ENCODE measurements at regions not wholly inside any gene's neighbourhood (a gene's known extent, or its start where the extent isn't known, plus 50 kb on each side); places are given as distances from the start of the nearest gene placed in this dataset.

GRCh38 chr2:121900391-121900790 is 144.9 kb downstream of the TSN start:
- DNase-seq, result no peak

- no peak for DNase-seq
Observed at GRCh38 chr2:121902171-121902591, 146.7 kb downstream of the TSN start.

GRCh38 chr2:121902616-121903015 is 147.2 kb downstream of the TSN start:
- no peak for DNase-seq

GRCh38 chr2:121903037-121903689 is 147.7 kb downstream of the TSN start:
- no peak for DNase-seq

GRCh38 chr2:121904656-121905055 is 149.2 kb downstream of the TSN start:
- DNase-seq, result no peak

GRCh38 chr2:121905201-121905600 is 149.8 kb downstream of the TSN start:
- DNase-seq, result no peak

GRCh38 chr2:121906170-121906569 is 150.7 kb downstream of the TSN start:
- no peak for DNase-seq

- DNase-seq, result no peak
Observed at GRCh38 chr2:121907928-121908327, 152.5 kb downstream of the TSN start.

- DNase-seq, result no peak
Observed at GRCh38 chr2:121910139-121910538, 154.7 kb downstream of the TSN start.

- DNase-seq, result no peak
Observed at GRCh38 chr2:121911036-121911435, 155.6 kb downstream of the TSN start.

GRCh38 chr2:121917143-121917542 is 161.7 kb downstream of the TSN start:
- no peak for DNase-seq

- no peak for DNase-seq
Observed at GRCh38 chr2:121918231-121918630, 162.8 kb downstream of the TSN start.

- DNase-seq, result no peak
Observed at GRCh38 chr2:121919803-121920202, 164.4 kb downstream of the TSN start.

- DNase-seq, result no peak
Observed at GRCh38 chr2:121925466-121925865, 170.0 kb downstream of the TSN start.

GRCh38 chr2:121943285-121943684 is 187.8 kb downstream of the TSN start:
- DNase-seq, result no peak

GRCh38 chr2:121944072-121944831 is 188.8 kb downstream of the TSN start:
- no peak for DNase-seq

GRCh38 chr2:121947674-121948073 is 192.2 kb downstream of the TSN start:
- no peak for DNase-seq

GRCh38 chr2:121949271-121949670 is 193.8 kb downstream of the TSN start:
- no peak for DNase-seq

- no peak for DNase-seq
Observed at GRCh38 chr2:121955426-121955825, 200.0 kb downstream of the TSN start.

- DNase-seq, result no peak
Observed at GRCh38 chr2:121955872-121956271, 200.4 kb downstream of the TSN start.

- DNase-seq, result no peak
Observed at GRCh38 chr2:121960251-121960650, 204.8 kb downstream of the TSN start.

- no peak for DNase-seq
Observed at GRCh38 chr2:121961761-121962160, 206.3 kb downstream of the TSN start.

GRCh38 chr2:121965661-121966060 is 210.2 kb downstream of the TSN start:
- DNase-seq, result no peak

- DNase-seq, result no peak
Observed at GRCh38 chr2:121966663-121967062, 211.2 kb downstream of the TSN start.

All from hindlimb muscle (tissue), 1 donor.